ENCODE measurements at regions not wholly inside any gene's neighbourhood (a gene's known extent, or its start where the extent isn't known, plus 50 kb on each side); places are given as distances from the start of the nearest gene placed in this dataset.
A peak's percentile ranks its signal among the peaks of the same experiment; 100 is the strongest.

- TF ChIP-seq ZNF609 (CRISPR knock-in tag; IDR thresholded peaks at IDR 0.05; ENCODE audit: borderline replicate concordance) = peak; percentile 14; the same call in 1 of the 2 replicates
- TF ChIP-seq FOSL1 (CRISPR knock-in tag; IDR thresholded peaks at IDR 0.05; ENCODE audit: borderline replicate concordance) = no peak
- no peak for TF ChIP-seq ZNF101 (CRISPR knock-in tag; IDR thresholded peaks at IDR 0.05; ENCODE audit: borderline replicate concordance, low read depth)
- TF ChIP-seq MATR3 (CRISPR knock-in tag; IDR thresholded peaks at IDR 0.05) = no peak
- TF ChIP-seq ZNF280D (CRISPR knock-in tag; IDR thresholded peaks at IDR 0.05) = no peak
- TF ChIP-seq MXD3 (CRISPR knock-in tag; IDR thresholded peaks at IDR 0.05) = peak; percentile 77
- TF ChIP-seq ZNF383 (CRISPR knock-in tag; IDR thresholded peaks at IDR 0.05; ENCODE audit: borderline replicate concordance) = no peak
- no peak for TF ChIP-seq RFX5 (IDR thresholded peaks at IDR 0.05; ENCODE audit: low read depth, low read length)
- TF ChIP-seq ZNF136 (CRISPR knock-in tag; IDR thresholded peaks at IDR 0.05; ENCODE audit: low read depth) = 0 out of 2 replicates have a peak, but pooled peaks have one; percentile 39
- peak; percentile 7 for TF ChIP-seq TEAD3 (CRISPR knock-in tag; optimal IDR thresholded peaks at IDR 0.05; ENCODE audit: borderline replicate concordance)
- TF ChIP-seq HMGXB4 (CRISPR knock-in tag; IDR thresholded peaks at IDR 0.05; ENCODE audit: borderline replicate concordance in 1 of 2, low read depth in 1 of 2) = peak; percentile 52 to 92
- no peak for TF ChIP-seq ZNF234 (CRISPR knock-in tag; conservative IDR thresholded peaks at IDR 0.05)
- TF ChIP-seq IRF2 (CRISPR knock-in tag; IDR thresholded peaks at IDR 0.05) = no peak; the same call in 1 of the 2 replicates
- no peak for TF ChIP-seq POLR2AphosphoS2 (IDR thresholded peaks at IDR 0.05; ENCODE audit: low read depth, low read length)
- TF ChIP-seq XBP1 (CRISPR knock-in tag; IDR thresholded peaks at IDR 0.05) = no peak
- TF ChIP-seq JUND (CRISPR knock-in tag; IDR thresholded peaks at IDR 0.05) = no peak
- TF ChIP-seq KAT8 (CRISPR knock-in tag; IDR thresholded peaks at IDR 0.05) = peak; percentile 33
- no peak for TF ChIP-seq XRCC5 (optimal IDR thresholded peaks at IDR 0.05; ENCODE audit: low read length)
- no peak; the same call in none of the 2 replicates for TF ChIP-seq RXRA (CRISPR knock-in tag; IDR thresholded peaks at IDR 0.05)
These were observed 140.5 kb downstream of the SEC14L1 start (continued) for GRCh38 chr17:77281122-77281903.

Data from HepG2 (cell line).